Globus pallidus (tissue), 1 donor: ENCODE measurements at regions not wholly inside any gene's neighbourhood (a gene's known extent, or its start where the extent isn't known, plus 50 kb on each side); places are given as distances from the start of the nearest gene placed in this dataset.
"Not testable (repeated sequence)": the region's sequence is repeated elsewhere in the genome, so short reads cannot be mapped to it uniquely, and the experiment has no call there.

ENCODE experiments used
- DNase-seq: peaks from one replicate; pipeline ENCODE4 v3.0.0-alpha.2; 2015; ENCODE audit warnings: low spot score

- no peak for DNase-seq
These were observed 441.1 kb downstream of the BCAT1 start for GRCh38 chr12:24507827-24508226.

- no peak for DNase-seq
These were observed 443.4 kb downstream of the BCAT1 start for GRCh38 chr12:24505366-24506015.

- not testable (repeated sequence) for DNase-seq
These were observed 445.4 kb downstream of the BCAT1 start for GRCh38 chr12:24503477-24503876.

DNA sequence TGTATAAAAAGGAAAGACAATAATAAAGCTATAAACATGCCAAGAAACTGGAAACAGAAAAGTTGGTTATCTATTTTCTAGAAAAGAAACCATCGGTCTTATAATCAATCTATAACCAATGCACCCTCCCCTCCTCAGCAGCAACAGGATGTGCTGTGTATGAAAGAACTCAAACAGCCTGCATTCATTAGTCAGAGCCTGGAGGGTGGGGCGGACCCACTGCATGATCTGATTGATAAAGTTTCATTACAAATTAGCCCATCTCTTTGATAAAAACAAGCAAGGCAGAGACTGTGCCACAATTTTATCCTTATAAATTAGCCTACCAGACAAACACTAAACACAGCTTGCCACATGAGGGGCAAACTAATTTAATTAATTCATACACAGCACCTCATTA is 448.1 kb downstream of the BCAT1 start:
- no peak for DNase-seq

- no peak for DNase-seq
These were observed 448.5 kb downstream of the BCAT1 start for GRCh38 chr12:24500421-24500820.

DNA sequence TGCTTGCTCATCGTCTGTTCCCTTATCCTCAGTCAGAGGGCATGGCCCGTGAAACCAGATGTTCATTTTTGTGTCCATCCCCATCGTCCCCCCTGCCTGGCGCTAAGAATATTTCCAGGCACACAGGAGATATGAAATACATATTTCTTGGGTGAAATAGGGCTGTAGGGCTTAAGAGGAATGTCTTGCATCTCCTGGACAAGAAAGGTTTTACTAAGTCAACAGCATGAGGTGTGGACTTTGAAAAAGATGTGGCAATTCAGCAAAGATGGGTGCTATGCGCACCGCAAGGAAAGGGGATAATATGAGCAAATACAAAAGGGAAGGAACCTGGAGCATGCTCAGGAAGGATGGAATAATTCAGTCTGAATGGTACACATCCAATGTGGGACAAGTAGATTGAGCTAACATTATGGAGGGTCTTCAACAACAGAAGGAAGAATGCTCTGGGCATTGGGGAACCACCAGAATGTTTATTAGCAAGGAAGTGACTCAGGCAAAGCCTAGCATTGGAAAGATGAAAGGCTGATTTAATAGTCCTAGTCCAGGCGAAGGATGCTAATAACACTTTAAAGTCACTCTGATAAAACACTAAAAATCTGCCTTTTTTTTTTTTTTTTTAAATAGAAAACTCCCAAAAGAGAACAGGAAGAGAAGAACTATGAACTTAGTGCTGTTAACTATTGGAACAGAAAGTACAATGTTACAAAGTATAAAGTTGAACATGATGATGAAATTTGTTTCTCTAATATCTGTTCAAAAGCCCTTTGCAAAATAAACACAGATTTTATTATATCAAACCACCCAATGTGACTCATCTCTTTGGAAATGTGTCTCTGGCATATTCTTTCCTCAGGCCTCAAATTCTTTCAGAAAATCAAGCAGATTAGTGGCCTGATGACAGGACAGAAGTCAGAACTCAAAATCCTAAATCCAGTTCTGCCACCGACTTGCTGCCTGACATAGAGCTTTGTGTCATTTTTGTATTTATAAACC is 449.5 kb downstream of the BCAT1 start:
- no peak for DNase-seq

DNA sequence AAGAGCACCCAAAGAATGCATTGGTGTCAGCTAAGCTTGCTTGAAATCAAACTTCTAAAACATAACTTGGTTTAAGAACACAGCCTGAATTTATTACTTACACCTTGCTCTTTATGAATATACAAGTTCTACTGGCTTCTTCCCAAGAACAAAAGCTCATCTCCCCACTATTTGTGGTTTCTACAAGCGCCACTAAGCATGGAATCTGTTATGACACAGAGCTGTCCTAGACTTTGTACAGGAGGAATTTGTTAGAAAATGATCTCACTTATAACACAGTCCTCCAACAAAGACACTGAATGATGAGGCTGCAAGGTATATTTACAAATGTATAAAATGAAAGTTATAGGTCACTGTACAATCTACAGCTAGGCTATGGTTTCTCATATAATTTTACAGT is 452.1 kb downstream of the BCAT1 start:
- DNase-seq = no peak

DNA sequence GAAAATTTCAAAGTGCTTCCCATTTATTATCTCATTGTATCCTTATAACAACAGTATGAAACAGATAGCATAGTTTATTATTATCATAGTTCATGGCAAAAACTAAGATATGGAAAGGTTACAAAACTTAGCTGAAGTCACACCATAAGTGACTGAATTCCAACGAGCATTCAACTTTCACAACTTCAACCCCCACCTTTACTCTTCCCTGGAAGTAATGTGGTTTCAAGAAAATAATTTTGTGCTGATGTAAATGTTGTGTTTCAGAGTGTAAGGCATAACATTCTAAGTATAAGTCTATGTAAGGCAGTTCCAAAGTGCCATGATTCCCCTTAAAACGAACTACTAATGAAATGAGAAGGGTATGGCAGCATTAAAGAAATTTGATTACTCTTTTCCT is 454.5 kb downstream of the BCAT1 start:
- DNase-seq = no peak

DNA sequence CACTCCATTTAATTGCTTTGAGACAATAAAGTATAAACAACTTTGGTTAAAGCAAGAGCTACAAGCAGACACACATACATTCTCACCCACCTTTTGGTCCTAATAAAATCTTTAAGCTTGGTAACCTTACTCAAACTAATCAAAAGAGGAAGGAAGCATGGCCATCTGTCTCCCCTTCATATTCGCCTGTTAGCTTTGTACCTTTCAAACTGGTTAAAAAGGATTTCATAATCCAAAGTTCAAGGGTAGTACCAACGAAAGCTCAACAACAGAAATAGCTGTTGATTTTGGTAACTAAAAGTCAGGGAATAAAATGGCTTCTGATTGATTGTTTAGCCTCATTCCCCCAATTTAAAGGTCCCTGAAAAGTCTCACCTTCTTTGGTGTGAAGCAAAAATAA is 456.9 kb downstream of the BCAT1 start:
- no peak for DNase-seq

DNA sequence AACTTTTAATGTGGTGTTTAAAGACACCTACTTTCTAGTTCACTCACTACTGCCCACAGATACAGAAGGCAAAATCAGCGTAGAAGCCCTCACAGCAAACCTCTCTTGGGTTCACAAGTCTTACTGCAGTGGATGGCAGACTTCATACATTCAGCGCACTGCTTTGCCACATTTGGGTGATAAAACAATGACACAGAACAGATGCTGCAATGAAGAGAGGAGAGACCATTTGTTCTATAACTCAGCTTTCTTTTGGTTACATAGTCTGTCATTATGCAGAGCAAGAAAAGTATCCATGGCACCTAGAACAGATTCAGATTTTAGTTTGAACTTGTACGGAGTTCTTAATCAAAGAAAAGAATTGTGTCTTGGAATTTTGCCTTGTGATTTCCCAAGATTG is 459.0 kb downstream of the BCAT1 start:
- no peak for DNase-seq

DNA sequence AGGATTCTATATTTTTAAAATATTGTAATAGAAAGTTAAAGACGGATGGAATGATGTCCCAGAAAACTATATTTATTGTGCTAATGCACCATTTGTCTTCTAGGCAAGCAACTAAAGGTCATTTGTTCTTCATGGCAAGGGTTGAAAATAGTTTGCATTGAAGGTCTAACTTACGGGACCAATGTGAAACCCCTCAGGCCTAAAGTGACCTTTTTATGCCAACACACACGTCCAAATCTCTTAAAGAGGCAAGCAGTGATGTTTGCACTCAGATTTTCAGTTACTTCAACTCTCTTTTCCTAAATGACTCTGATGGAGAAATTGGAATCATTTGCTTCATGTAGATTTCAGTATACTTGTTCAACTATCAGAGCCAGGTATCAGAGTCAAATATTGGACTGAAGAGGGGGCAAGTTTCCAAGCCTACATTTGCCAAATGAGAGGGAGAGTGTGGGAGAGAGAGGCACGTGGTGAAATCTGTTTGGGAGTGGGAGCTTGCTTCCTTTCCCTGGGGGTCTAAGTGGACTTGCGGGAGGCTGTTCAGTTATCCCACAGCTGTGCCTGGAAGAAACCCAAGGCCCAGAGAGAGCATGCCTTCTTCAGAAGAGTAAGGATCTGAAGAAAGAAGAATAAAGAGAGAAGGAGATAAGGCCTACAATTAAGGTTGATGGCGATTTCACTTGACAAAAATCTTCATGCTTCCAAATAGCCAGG is 459.8 kb downstream of the BCAT1 start:
- no peak for DNase-seq

DNA sequence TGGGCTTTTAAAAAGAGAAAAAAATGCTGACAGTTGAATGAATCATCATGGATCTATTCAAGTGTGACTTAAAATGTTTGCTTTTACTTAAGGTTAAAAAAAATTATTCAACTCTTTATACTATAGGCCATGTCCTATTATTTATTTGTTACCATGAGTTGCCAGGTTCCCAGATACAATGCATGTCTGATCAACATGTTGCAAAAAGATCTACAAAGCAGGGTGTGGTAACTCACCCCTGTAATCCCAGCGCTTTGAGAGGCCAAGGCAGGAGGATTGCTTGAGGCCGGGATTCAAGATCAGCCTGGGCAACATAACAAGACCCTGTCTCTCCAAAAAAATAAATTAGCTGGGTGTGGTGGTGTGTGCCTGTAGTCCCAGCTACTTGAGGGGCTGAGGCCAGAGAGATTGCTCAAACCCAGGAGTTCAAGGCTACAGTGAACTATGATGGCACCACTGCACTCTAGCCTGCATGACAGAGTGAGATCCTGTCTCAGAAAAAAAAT is 460.8 kb downstream of the BCAT1 start:
- no peak for DNase-seq

DNA sequence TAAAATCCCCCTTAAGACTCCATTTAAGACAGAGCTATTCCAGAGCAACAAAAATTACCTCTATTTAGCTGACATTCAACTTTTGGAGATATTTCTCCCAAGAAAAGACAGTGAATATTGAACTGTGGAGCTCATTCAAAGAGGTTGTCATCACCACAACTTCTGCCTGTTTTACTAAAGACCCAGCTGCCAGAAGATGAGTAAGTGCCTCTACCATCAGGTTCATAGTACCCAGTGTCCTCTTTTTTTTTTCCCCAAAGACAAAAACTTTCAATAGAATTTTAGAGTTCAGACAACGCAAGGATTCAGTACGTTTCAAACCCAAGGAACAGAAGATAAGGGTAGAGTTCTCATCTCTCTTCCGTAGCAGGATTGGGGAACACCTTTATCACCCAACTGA is 461.3 kb downstream of the BCAT1 start:
- no peak for DNase-seq

DNA sequence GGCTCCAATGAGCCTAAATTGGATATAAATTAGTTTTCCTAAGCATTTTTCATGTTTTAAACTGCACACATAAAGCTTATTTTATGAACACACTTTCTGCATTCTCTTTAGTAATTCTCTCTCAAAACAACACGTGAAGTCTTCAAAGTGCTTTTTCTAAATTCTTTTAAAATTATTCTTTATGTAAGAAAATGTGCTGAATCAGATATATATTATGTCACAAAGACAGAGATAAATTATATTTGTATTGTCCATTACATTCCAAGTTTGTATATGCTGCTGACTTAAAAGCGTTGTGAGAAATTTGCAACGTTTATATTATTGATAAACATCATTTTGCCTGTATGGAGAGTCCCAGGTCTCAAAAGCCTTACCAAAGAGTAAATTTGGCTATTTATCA is 465.2 kb downstream of the BCAT1 start:
- DNase-seq = no peak

GRCh38 chr12:24482882-24483604 is 465.9 kb downstream of the BCAT1 start:
- no peak for DNase-seq

DNA sequence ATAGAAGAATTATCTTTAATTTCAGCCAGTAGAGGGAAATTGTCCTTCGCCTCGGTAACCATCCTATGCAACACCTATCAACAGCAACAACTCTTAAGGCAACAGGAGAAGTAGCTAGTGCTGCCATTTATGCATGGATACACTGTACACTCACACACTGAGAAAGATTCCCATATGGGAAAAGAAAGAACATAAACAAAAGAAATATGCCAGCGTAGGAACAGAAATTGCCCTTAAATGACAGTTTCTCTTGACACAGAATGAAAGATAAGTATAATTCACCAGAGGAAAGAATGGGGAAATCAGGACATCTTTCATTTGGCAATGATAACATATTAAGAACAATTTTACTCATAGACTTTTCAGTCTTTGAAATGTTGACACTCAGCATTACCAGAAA is 466.9 kb downstream of the BCAT1 start:
- no peak for DNase-seq

GRCh38 chr12:24480766-24481449 is 468.0 kb downstream of the BCAT1 start:
- no peak for DNase-seq

DNA sequence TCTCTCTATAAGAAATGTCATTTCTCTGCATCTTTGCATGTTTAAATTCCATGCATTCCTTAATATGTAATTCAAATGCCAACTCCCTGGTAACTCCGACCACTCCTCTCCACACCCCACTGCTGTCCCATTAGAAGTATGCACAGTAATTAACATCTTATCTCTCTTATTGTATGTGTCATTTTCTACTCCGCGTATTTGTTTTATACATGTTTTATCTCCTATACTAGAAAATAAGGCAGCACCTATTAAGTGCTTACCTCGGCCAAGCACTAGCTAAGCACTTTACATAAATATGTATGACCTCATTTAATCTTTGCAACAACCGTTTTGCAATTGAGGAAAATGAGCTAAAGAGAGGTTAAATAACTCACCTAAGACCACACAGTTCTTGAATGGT is 469.8 kb downstream of the BCAT1 start:
- no peak for DNase-seq

GRCh38 chr12:24478254-24478653 is 470.6 kb downstream of the BCAT1 start:
- no peak for DNase-seq

DNA sequence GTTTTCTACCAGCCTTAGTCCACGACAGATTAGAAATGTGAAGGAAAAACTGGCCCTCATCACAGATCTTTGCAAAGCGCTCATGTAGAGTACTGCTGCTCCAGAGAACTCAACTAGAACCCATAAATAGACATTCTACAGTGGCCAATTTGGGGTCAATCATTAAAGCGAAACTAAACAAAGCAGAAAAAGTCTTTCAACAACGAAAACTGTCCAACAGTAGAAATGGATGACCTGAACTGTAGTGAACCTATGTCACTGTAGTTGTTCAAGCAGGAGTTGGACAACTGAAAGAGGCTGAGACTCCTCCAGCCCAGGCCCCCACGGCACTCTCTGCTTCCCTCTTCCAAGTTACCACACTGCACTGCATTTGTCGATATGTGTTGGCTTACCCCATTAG is 472.6 kb downstream of the BCAT1 start:
- no peak for DNase-seq

- no peak for DNase-seq
These were observed 473.6 kb downstream of the BCAT1 start for GRCh38 chr12:24475337-24475736.
